ENCODE measurements at regions not wholly inside any gene's neighbourhood (a gene's known extent, or its start where the extent isn't known, plus 50 kb on each side); places are given as distances from the start of the nearest gene placed in this dataset.

GRCh38 chr16:66129196-66129595 lies 237.3 kb upstream of the CDH5 start:
- H4K20me1 ChIP-seq (ENCODE audit: insufficient read depth, low read length), result 0 out of 2 replicates have a peak, but pooled peaks cover 3% of the 10 kb centered on the region
- peaks cover 47% of the 10 kb centered on the region for H3K4me1 ChIP-seq (ENCODE audit: control insufficient read depth, insufficient read depth, low read length)

More at GRCh38 chr16:66129196-66129595, 237.3 kb upstream of the CDH5 start:
- H2AK5ac ChIP-seq (ENCODE audit: low read depth, low read length), result peak overlapping the region; percentile 90
- H2AK9ac ChIP-seq (replicated peaks; ENCODE audit: low read depth, low read length, poor library complexity), result no peak overlapping the region
- peak overlapping the region; percentile 51; the same call in 1 of the 2 replicates for H3K27ac ChIP-seq (ENCODE audit: insufficient read depth, low read length)
- H3K23ac ChIP-seq (ENCODE audit: low read depth, low read length), result peak overlapping the region; percentile 60
- peak overlapping the region; percentile 90; the same call in 2 of the 3 replicates for H2BK15ac ChIP-seq (ENCODE audit: low read depth, low read length)
- H2AFZ ChIP-seq (replicated peaks; ENCODE audit: low read length, poor library complexity), result peak overlapping the region; percentile 48
- peak overlapping the region; percentile 92 for H2BK20ac ChIP-seq (ENCODE audit: low read depth, low read length)
- dilution Hi-C loops (cut with HindIII; ENCODE audit: low sequenced_read_pairs, unreplicated experiment), result no loop called here
- no peak overlapping the region for H3K4me2 ChIP-seq (ENCODE audit: low read depth, low read length)
- ATAC-seq (ENCODE audit: low read depth), result no peak
- H3K4me3 ChIP-seq (ENCODE audit: insufficient read depth, low read depth, low read length), result no peak overlapping the region
- H3K9ac ChIP-seq (ENCODE audit: low read depth, low read length), result 0 out of 2 replicates have a peak overlapping the region, but pooled peaks have one; percentile 24
- TF ChIP-seq RAD21 (IDR thresholded peaks at IDR 0.05; ENCODE audit: low read length) (no peak), NFE2L2 (IDR thresholded peaks at IDR 0.05; ENCODE audit: low read depth, low read length) (no peak), CTCF (conservative IDR thresholded peaks at IDR 0.05; ENCODE audit: low read depth, low read length) (no peak), CEBPB (IDR thresholded peaks at IDR 0.05; ENCODE audit: low read depth, low read length) (no peak), BHLHE40 (IDR thresholded peaks at IDR 0.05; ENCODE audit: low read depth, low read length) (no peak), MAZ (IDR thresholded peaks at IDR 0.05; ENCODE audit: borderline replicate concordance, low read depth, low read length) (no peak), MXI1 (IDR thresholded peaks at IDR 0.05; ENCODE audit: borderline replicate concordance, low read depth, low read length) (no peak), RFX5 (IDR thresholded peaks at IDR 0.05; ENCODE audit: low read depth, low read length) (no peak), MAFK (IDR thresholded peaks at IDR 0.05; ENCODE audit: low read depth, low read length) (no peak), RCOR1 (IDR thresholded peaks at IDR 0.05; ENCODE audit: insufficient replicate concordance, low read length) (no peak), FOS (IDR thresholded peaks at IDR 0.05; ENCODE audit: low read depth, low read length) (no peak), ELK1 (IDR thresholded peaks at IDR 0.05; ENCODE audit: borderline replicate concordance, low read depth, low read length) (no peak)
- H3K4ac ChIP-seq (ENCODE audit: low read depth, low read length), result peak overlapping the region; percentile 100
- peak overlapping the region in 1 of 2 experiments; percentile 69; a peak in 3 of 4 replicates for H4K8ac ChIP-seq (ENCODE audit: low read depth in 2 of 2, low read length in 2 of 2)
- peak overlapping the region; percentile 92 for H4K91ac ChIP-seq (ENCODE audit: insufficient read depth, low read depth, low read length)
- H3K9me3 ChIP-seq (ENCODE audit: control insufficient read depth, insufficient read depth, low read length), result no peaks in the 10 kb centered on the region
- DNase-seq, result no peak
- ChIA-PET CTCF (no interaction called here), POLR2A (ENCODE audit: unreplicated experiment) (interaction anchor here (1.9 kb wide), 1 partner anchor 24 kb away, joined by 5 read pairs; no protein-coding TSS in a partner anchor)
- H3K79me1 ChIP-seq (ENCODE audit: low read depth in 1 of 2, low read length in 2 of 2), result no peaks in the 10 kb centered on the region
- H3K14ac ChIP-seq (replicated peaks; ENCODE audit: low read depth, low read length), result peak overlapping the region; percentile 57
- in situ Hi-C loops (cut with MboI; ENCODE audit: low sequenced_read_pairs), result no loop called here
- peak overlapping the region; percentile 19; the same call in 1 of the 2 replicates for H4K5ac ChIP-seq (ENCODE audit: low read depth, low read length)
- peak overlapping the region; percentile 78 for H3K18ac ChIP-seq (ENCODE audit: low read depth, low read length)
- 83% methylated on average over 1 of the region's 4 CpGs; no CpG with 5 or more reads in 1 of the 2 experiments for WGBS, 2 experiments (ENCODE audit: extremely low coverage in 2 of 2, insufficient read length in 1 of 2)
- H2BK5ac ChIP-seq (ENCODE audit: low read depth, low read length, poor library complexity, severe bottlenecking), result peak overlapping the region; percentile 19
- no peaks in the 10 kb centered on the region for H3K36me3 ChIP-seq (ENCODE audit: control insufficient read depth, insufficient read depth, low read length)
- intact Hi-C loops (cut with micrococcal nuclease), result no loop called here
- peaks cover 24% of the 10 kb centered on the region for H3K9me1 ChIP-seq (ENCODE audit: insufficient read depth, low read length)
- peak overlapping the region; percentile 100 for H2BK120ac ChIP-seq (ENCODE audit: low read depth, low read length)
- H3K56ac ChIP-seq (ENCODE audit: extremely low read depth, insufficient read depth, low read length), result no peak overlapping the region
- BruUV-seq (replicated peaks), result no TSS peak
- H3K27me3 ChIP-seq (ENCODE audit: control insufficient read depth, insufficient read depth, low read length), result no peaks in the 10 kb centered on the region
